Dermis blood vessel endothelial cell (primary cell): ENCODE measurements at regions not wholly inside any gene's neighbourhood (a gene's known extent, or its start where the extent isn't known, plus 50 kb on each side); places are given as distances from the start of the nearest gene placed in this dataset.

Source experiments
- DNase-seq: peaks from one replicate; pipeline ENCODE4 v3.0.0; 2010

- DNase-seq: no peak
These were observed 762.6 kb downstream of the BRINP1 start for GRCh38 chr9:118606668-118607067.

- peak; percentile 19 for DNase-seq
These were observed 759.7 kb downstream of the BRINP1 start for GRCh38 chr9:118609355-118610044.

GRCh38 chr9:118612201-118612600, 757.0 kb downstream of the BRINP1 start:
- no peak for DNase-seq

GRCh38 chr9:118613996-118614395, 755.2 kb downstream of the BRINP1 start:
- DNase-seq: no peak

DNA sequence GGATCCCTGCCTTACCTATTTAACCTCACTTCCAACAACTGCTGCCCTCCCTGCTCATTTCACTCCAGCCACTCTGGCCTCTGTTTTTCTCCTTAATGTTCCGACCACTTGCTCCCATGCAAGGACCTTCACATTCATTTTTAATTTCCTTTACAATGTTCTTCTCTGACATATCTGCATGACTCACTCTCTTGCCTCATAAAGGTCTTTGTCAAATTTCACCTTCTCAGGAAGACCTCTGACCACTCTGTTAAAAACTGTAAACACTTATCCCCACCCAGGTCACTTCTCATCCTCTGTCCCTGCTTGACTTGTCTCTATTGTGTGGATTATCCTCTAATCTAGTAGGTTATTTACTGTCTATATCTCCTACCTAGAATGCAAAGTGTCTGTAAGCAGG, 751.2 kb downstream of the BRINP1 start:
- no peak for DNase-seq

- no peak for DNase-seq
These were observed 750.4 kb downstream of the BRINP1 start for GRCh38 chr9:118618849-118619248.

DNA sequence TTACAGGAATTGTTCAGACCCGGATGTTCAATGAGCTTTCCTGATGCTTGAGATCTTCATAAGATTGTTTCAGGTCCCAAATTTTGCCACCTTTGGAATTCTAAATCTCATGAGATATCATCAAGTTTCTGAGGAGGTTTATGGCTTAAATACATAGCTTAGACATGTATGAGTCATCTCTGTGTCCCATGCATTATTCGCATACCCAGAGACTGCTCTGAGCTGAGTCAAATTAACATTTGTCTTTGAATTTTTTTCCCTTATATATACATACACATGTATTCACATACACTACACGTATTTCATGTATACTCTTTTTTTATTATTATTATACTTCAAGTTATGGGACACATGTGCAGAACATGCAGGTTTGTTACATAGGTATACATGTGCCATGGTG, 744.6 kb downstream of the BRINP1 start:
- no peak for DNase-seq

DNA sequence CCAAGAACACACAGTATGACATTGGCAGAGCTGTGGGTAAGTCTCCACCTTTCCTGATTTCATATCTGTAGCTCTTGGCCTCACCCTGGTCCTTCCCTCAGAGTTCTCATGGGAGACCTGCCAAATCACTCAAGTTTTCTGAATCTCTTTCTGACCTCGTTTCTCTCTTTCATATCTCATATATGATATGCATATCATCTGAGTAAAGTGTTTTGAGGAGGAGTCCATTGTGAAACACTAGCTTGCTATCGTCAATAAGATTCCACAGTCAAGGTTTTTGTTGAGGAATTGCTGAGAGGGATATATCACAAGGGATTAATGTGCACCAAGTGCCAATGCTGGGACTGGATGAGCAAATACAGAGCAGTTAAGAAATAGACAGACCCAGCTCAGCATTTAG, 739.2 kb downstream of the BRINP1 start:
- DNase-seq: no peak

DNA sequence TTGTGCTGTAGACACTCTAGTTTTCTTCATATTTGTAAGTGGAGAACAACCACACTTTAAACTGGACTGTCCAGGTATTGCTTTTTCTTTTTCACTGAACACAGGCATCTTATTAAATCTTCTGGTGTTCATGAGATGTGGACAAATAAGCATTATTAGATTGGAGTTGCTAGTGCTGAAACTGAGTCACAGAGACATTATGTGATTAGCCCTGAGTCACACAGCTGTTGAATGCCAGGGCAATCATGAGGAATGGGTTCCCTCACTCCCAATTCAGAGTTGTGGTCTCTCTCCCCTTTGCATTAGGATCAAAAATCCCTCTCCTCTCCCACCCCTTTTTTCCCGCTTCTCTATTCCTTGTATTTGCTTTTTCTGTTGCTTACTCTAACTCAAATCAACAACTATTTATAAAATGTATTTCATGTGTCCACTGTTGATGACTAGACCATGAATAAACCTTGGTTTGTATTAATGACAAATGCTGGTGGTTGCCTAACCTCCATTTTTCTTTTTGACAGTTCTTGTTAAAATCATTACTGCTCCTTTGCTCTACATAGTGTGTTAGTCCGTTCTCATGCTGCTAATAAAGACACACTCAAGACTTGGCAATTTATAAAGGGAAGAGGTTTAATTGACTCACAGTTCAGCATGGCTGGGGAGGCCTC, 738.2 kb downstream of the BRINP1 start:
- DNase-seq: no peak

DNA sequence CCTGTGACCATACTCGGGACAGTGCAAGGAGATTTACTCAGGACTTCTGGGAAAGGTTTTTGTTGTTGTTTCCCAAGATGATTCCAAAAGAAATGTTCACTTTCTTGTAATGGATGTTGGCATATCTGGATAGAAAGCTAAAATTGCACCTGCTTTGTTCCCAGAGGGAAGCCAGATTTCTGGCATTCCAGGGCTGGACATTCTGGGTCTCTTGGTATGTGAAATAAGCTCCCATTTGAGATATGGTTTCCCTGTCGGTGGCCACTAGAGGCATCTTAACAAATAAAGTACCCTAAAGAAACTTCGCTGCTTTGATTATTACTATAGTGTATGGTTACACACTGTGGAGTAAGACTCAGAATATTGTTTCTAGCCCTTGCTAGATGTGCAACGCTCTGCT, 737.3 kb downstream of the BRINP1 start:
- no peak for DNase-seq

- DNase-seq: no peak
These were observed 733.8 kb downstream of the BRINP1 start for GRCh38 chr9:118635416-118635815.

DNA sequence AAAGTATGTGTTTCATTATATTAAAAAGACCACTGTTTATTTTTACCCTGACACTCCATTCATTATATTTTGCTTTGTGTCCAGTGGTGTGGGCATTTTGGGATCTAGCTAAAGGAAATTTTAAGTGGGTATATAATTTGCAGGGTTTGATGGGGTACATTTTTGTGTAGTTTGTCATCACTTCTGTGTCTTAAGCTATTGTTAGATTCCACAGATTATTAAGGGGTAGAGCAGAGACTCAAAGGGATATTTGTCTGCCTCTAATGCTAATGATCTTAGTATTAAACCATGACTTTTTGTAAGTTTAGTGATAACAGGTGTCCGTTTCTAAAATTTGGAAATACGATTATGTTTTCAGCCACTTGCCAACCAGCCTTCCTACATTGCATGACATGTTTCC, 731.6 kb downstream of the BRINP1 start:
- DNase-seq: no peak

DNA sequence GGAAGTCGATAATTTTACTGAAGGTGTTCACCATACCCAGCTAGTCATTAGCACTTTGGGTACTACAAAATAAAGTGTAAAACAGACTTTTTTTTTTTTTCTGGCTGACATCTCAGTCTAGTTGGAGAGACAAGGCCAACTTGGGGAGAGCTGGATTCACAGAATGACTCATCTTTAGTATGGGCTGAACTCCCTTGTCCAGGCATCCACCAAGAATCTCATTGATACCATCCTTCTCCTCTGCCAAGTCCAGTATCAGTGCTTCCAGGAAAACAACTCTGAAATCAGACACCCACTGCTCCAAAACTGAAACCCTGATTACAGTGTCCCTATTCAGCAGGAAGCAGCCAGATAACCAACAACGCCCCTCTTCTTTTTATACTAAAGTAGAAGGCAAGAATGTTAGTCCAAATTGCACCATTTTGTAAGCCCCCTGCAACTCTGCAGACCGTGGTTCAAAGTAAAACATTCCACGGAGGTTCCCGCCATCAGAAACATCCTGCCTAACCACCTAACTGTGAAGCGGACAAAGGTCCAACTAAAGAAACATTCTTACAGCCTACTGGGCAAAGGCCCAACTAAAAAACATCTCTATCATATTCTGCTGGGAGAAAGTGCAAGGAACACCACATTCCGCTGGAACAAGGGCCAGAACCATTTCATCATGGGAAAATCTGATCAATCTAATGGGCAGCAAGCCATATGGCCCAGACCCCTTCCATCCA, 728.2 kb downstream of the BRINP1 start:
- no peak for DNase-seq

- no peak for DNase-seq
These were observed 726.1 kb downstream of the BRINP1 start for GRCh38 chr9:118643118-118643517.

GRCh38 chr9:118644066-118644465, 725.2 kb downstream of the BRINP1 start:
- no peak for DNase-seq

DNA sequence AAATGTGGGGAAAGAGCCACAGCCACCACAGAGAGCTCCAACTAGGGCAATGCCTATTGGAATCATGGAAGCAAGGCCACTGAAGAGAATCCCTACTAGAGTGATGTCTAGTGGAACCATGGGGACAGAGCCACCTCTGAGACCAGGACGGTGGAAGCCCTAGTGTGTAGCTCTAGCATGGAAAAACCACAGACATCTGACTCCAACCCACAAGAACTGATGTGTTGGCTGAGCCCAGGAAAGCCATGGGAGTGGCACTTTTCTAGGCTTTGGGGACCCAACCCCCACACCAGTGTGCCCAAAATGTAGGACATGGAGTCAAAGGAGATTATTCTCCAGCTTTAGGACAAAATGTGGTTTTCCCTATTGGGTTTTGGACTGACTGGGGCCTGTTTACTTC, 721.9 kb downstream of the BRINP1 start:
- DNase-seq: no peak

GRCh38 chr9:118650417-118650816, 718.8 kb downstream of the BRINP1 start:
- no peak for DNase-seq

DNA sequence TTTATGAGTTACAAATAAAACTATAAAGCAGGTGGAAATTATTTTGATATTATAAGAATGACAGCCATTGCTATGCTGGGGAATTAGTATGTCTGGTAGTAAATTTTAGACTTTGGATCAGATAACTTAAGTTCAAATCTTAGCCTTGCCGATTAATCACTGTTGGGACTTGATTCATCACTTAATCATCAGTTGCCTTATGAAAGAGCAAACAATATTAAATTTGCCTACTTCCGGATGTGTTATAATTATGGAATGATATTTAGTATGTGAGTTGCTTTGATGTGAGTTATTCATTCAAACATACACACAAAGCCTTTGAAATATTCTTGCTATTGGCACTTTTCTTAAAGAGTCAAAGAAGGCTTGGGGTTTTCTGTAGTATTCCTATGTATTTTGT, 717.7 kb downstream of the BRINP1 start:
- no peak for DNase-seq

- DNase-seq: no peak
These were observed 717.0 kb downstream of the BRINP1 start for GRCh38 chr9:118652258-118652657.

DNA sequence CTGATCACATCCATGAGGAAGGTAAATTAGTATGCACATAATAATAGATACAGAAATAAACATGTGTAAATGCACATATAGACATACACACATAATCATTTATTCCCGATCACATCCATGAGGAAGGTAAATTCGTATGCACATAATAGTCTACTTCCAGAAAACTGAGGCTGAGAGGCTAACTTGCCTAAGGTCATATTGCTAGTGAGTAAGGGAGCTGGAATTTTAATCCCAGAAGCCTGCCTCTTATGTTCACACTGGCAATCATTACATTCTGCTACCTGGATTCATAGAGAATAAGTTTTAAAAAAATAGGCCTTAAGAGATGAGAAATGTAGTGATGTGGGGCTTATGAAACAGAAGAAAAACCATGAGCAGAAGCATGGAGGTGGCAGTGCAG, 716.3 kb downstream of the BRINP1 start:
- DNase-seq: no peak

GRCh38 chr9:118659011-118659410, 710.2 kb downstream of the BRINP1 start:
- DNase-seq: no peak

- DNase-seq: no peak
These were observed 703.9 kb downstream of the BRINP1 start for GRCh38 chr9:118665226-118665919.
